ENCODE measurements at regions not wholly inside any gene's neighbourhood (a gene's known extent, or its start where the extent isn't known, plus 50 kb on each side); places are given as distances from the start of the nearest gene placed in this dataset.

GRCh38 chr12:97185567-97185966 is 277.0 kb upstream of the RMST start:
- no peaks in the 10 kb centered on the region for H3K27me3 ChIP-seq (ENCODE audit: control insufficient read depth in 2 of 2, insufficient read depth in 2 of 2, low read length in 2 of 2)
- CTCF ChIA-PET: no interaction called here
- BruUV-seq (replicated peaks): no TSS peak
- H3K27ac ChIP-seq (ENCODE audit: insufficient read depth, low read depth, low read length): no peak overlapping the region
- no peak overlapping the region for H2AFZ ChIP-seq (ENCODE audit: low read depth, low read length)
- no peak overlapping the region for H3K4me2 ChIP-seq (ENCODE audit: insufficient read depth, low read length)
- H4K20me1 ChIP-seq (replicated peaks; ENCODE audit: control insufficient read depth, extremely low read depth, insufficient read depth, low read length): no peaks in the 10 kb centered on the region
- intact Hi-C loops (cut with micrococcal nuclease) (no loop called here), dilution Hi-C loops (cut with MboI; ENCODE audit: extremely low pct_ligation_motif_present, low sequenced_read_pairs) (no loop called here)
- POLR2A ChIA-PET: no interaction called here
- no peaks in the 10 kb centered on the region for H3K36me3 ChIP-seq (ENCODE audit: control insufficient read depth in 2 of 2, extremely low read depth in 1 of 2, insufficient read depth in 2 of 2, low read length in 2 of 2)
- no peak overlapping the region for H3K4me3 ChIP-seq (replicated peaks in 1 of 3; ENCODE audit: insufficient read depth in 1 of 3, low read depth in 1 of 3, low read length in 3 of 3)
- DNase-seq (ENCODE audit: low read depth, low spot score) (no peak), FAIRE-seq (no peak)
- H3K9me3 ChIP-seq (replicated peaks; ENCODE audit: control insufficient read depth, insufficient read depth, low read length): no peaks in the 10 kb centered on the region
- no peaks in the 10 kb centered on the region for H3K79me2 ChIP-seq (ENCODE audit: control insufficient read depth, insufficient read depth, low read length)
- TF ChIP-seq MYC (IDR thresholded peaks at IDR 0.05; ENCODE audit: low read depth, low read length) (no peak), GATA2 (IDR thresholded peaks at IDR 0.05; ENCODE audit: insufficient read depth, insufficient read length, low read depth, low read length) (no peak), FOS (IDR thresholded peaks at IDR 0.05; ENCODE audit: borderline replicate concordance, insufficient read depth, low read length) (no peak), JUN (IDR thresholded peaks at IDR 0.05; ENCODE audit: borderline replicate concordance, insufficient read depth, insufficient read length, low read depth) (no peak), POLR2AphosphoS5 (IDR thresholded peaks at IDR 0.05; ENCODE audit: insufficient read depth, low read depth, low read length) (no peak), MAX (IDR thresholded peaks at IDR 0.05; ENCODE audit: insufficient read depth, insufficient read length) (no peak), EZH2 (IDR thresholded peaks at IDR 0.05; ENCODE audit: borderline replicate concordance, low read depth, low read length, severe bottlenecking) (no peak), CTCF (IDR thresholded peaks at IDR 0.05; ENCODE audit: extremely low read depth in 1 of 2, insufficient read depth in 1 of 2, low read depth in 1 of 2, low read length in 2 of 2) (no peak), POLR2A (IDR thresholded peaks at IDR 0.05; ENCODE audit: low read depth, low read length) (no peak)
- no peaks in the 10 kb centered on the region for H3K4me1 ChIP-seq (ENCODE audit: control insufficient read depth, extremely low read depth, insufficient read depth, low read length)
- no peak overlapping the region for H3K9ac ChIP-seq (replicated peaks; ENCODE audit: extremely low read depth, insufficient read depth, low read length)
- no peaks in the 10 kb centered on the region for H3K9me1 ChIP-seq (replicated peaks; ENCODE audit: control insufficient read depth, extremely low read depth, insufficient read depth, low read length)
